K562 (cell line): ENCODE measurements at regions not wholly inside any gene's neighbourhood (a gene's known extent, or its start where the extent isn't known, plus 50 kb on each side); places are given as distances from the start of the nearest gene placed in this dataset.

Source experiments
- ATAC-seq: fragments of 200-7000 bp; cut with Tn5 transposase; 3 replicates; pipeline ENCODE4 v1.9.1; 2020; ENCODE audit warnings: moderate library complexity
- BruUV-seq: library from RNA; stranded (reverse); fragments of 400-500 nt; replicated peaks from 2 replicates; lab custom pipeline; 2021; lab: Mats Ljungman, UMichigan
- CTCF ChIA-PET: fragments of 300-600 bp; formaldehyde crosslinking; extraction: SDS; loops from one replicate; lab custom pipeline; 2021; ENCODE audit warnings: low intra/inter-chr PET ratio; lab: Yijun Ruan, JAX
- POLR2A ChIA-PET: fragments of 300-600, 350-650 bp; sonication (Branson Sonifier 250); formaldehyde crosslinking; extraction: SDS; loops from one replicate; lab custom pipeline; 2021; ENCODE audit warnings: antibody characterized with exemption, inconsistent platforms; lab: Yijun Ruan, JAX
- DNase-seq, 4 experiments: peaks; one replicate each; pipeline versions ENCODE4 v3.0.0 to v3.0.0-alpha.2; 2011 to 2018; ENCODE audit warnings: low spot score in 3 of 4, mixed read lengths in 3 of 4; ENCODE audit errors: extremely low read depth in 1 of 4
- FAIRE-seq: peaks from 2 replicates; lab custom pipeline; 2011; peaks lifted over from hg19 to GRCh38; lab: Jason Lieb, UNC
- H2AFZ ChIP-seq: 2 replicates; pipeline ENCODE4 v1.6.0; 2011; ENCODE audit warnings: low read depth, low read length, control low read depth, inconsistent platforms
- H3K27ac ChIP-seq: fragments of 200-600 bp; 3 replicates; pipeline ENCODE4 v1.8.0; 2011; ENCODE audit warnings: low read depth, mild to moderate bottlenecking, control low read depth, inconsistent platforms, low read length, moderate library complexity, mixed read lengths; ENCODE audit errors: extremely low read depth
- H3K27me3 ChIP-seq, 2 experiments: fragments of 300-600 bp in 1 of 2; 2 replicates in 1 of 2; 3 replicates in 1 of 2; pipeline versions ENCODE4 v1.6.0 to v1.8.0; 2011; ENCODE audit warnings: inconsistent platforms in 2 of 2, low read length in 2 of 2, mild to moderate bottlenecking in 1 of 2, mixed read lengths in 1 of 2, moderate library complexity in 1 of 2; ENCODE audit not compliant: control insufficient read depth in 2 of 2, insufficient read depth in 2 of 2
- H3K36me3 ChIP-seq: fragments of 300-600 bp; 3 replicates; pipeline ENCODE4 v1.8.0; 2011; ENCODE audit warnings: mild to moderate bottlenecking, low read length, inconsistent platforms; ENCODE audit not compliant: control insufficient read depth, insufficient read depth
- H3K4me1 ChIP-seq, 2 experiments: fragments of 200-600 bp in 1 of 2; replicated peaks in 1 of 2; 2 replicates in 1 of 2; 3 replicates in 1 of 2; pipeline versions ENCODE4 v1.5.1 to v1.8.0; 2011; ENCODE audit warnings: inconsistent platforms in 2 of 2, low read length in 2 of 2, mild to moderate bottlenecking in 1 of 2, mixed read lengths in 1 of 2, moderate library complexity in 1 of 2; ENCODE audit not compliant: control insufficient read depth in 2 of 2, insufficient read depth in 2 of 2
- H3K4me2 ChIP-seq: 2 replicates; pipeline ENCODE4 v1.6.1; 2011; ENCODE audit warnings: low read length, control low read depth, inconsistent platforms, mixed read lengths; ENCODE audit not compliant: insufficient read depth
- H3K4me3 ChIP-seq: fragments of 200-600 bp; sonication (generic), shearing (Covaris generic); 2 replicates; pipeline ENCODE4 v1.5.1; 2016; ENCODE audit warnings: control low read depth, inconsistent platforms
- H3K79me2 ChIP-seq: fragments of 200-600 bp; 3 replicates; pipeline ENCODE4 v1.8.0; 2011; ENCODE audit warnings: low read length, inconsistent platforms; ENCODE audit not compliant: control insufficient read depth, insufficient read depth
- H3K9ac ChIP-seq, 2 experiments: 2 replicates each; pipeline versions ENCODE4 v1.6.0 to v1.6.1; 2011; ENCODE audit warnings: low read depth in 2 of 2, low read length in 2 of 2, control low read depth in 1 of 2, inconsistent platforms in 1 of 2, mild to moderate bottlenecking in 1 of 2, mixed read lengths in 1 of 2; ENCODE audit not compliant: insufficient read depth in 1 of 2
- H3K9me1 ChIP-seq: one replicate; pipeline ENCODE4 v1.6.0; 2011; ENCODE audit warnings: inconsistent platforms, mild to moderate bottlenecking, low read length, moderate library complexity; ENCODE audit not compliant: control insufficient read depth, insufficient read depth
- H3K9me3 ChIP-seq: replicated peaks from 2 replicates; pipeline ENCODE4 v1.5.1; 2011; ENCODE audit warnings: low read depth, low read length, inconsistent platforms; ENCODE audit not compliant: control insufficient read depth, insufficient read depth
- H4K20me1 ChIP-seq: replicated peaks from 2 replicates; pipeline ENCODE4 v1.6.1; 2011; ENCODE audit warnings: low read length, inconsistent platforms, mixed read lengths; ENCODE audit not compliant: control insufficient read depth, insufficient read depth
- ARID4B ChIP-seq: sonication (generic); formaldehyde crosslinking; IDR thresholded peaks from 2 replicates; pipeline ENCODE4 v1.8.0; 2022; ENCODE audit warnings: mild to moderate bottlenecking, missing genetic modification reagents
- ATF3 ChIP-seq, 2 experiments: fragments of 450-650 bp in 1 of 2; sonication (generic) in 1 of 2; formaldehyde crosslinking in 1 of 2; IDR thresholded peaks in 1 of 2; conservative IDR thresholded peaks in 1 of 2; 2 replicates each; pipeline versions ENCODE4 v1.6.1 to v1.8.1; 2016 to 2023; ENCODE audit warnings: mild to moderate bottlenecking in 2 of 2, moderate library complexity in 2 of 2, inconsistent platforms in 1 of 2, missing genetic modification reagents in 1 of 2
- CUX1 ChIP-seq: fragments of 200-800 bp; sonication (Bioruptor generic); IDR thresholded peaks from 2 replicates; pipeline ENCODE4 v1.6.1; 2016; ENCODE audit warnings: missing genetic modification characterization, missing compliant biosample characterization
- GMEB1 ChIP-seq: fragments of 250-450 bp; sonication (Bioruptor Pico); IDR thresholded peaks from 2 replicates; pipeline ENCODE4 v1.4.0; 2020; ENCODE audit warnings: mild to moderate bottlenecking
- SMC3 ChIP-seq: conservative IDR thresholded peaks from 2 replicates; pipeline ENCODE4 v1.6.1; 2011; ENCODE audit warnings: low read depth, low read length, improper control_type of control experiment; ENCODE audit not compliant: insufficient read depth
- WGBS: fragments of 100-300 bp; shearing (Covaris generic); methylation state at CpG from one replicate; pipeline ENCODE4 v1.1.6; 2016; ENCODE audit warnings: low coverage, mixed read lengths; ENCODE audit not compliant: insufficient coverage; ENCODE audit errors: missing lambda C conversion rate; 5-methylcytosine and 5-hydroxymethylcytosine counted together
- in situ Hi-C: fragments of 300-500 bp; cut with MboI; formaldehyde crosslinking; loops from 4 replicates; pipeline ENCODE4 v1.15.0; 2018; ENCODE audit warnings: inconsistent platforms, mixed read lengths
- intact Hi-C: fragments of 100-400 bp; cut with micrococcal nuclease; formaldehyde crosslinking; loops from 2 replicates; pipeline ENCODE4 v1.14.2; 2022

GRCh38 chr18:7415081-7415894, 151.8 kb upstream of the PTPRM start:
- WGBS, result 1% methylated on average over 8 of the region's 8 CpGs
- no peak for ATAC-seq
- no peak overlapping the region for H3K9ac ChIP-seq
- H2AFZ ChIP-seq, result no peak overlapping the region
- H3K4me1 ChIP-seq, result no peaks in the 10 kb centered on the region; a peak in 1 of 5 replicates
- BruUV-seq, result no TSS peak
- DNase-seq, result no peak
- no peaks in the 10 kb centered on the region for H4K20me1 ChIP-seq
- H3K36me3 ChIP-seq, result no peaks in the 10 kb centered on the region
- no peak overlapping the region for H3K4me2 ChIP-seq
- H3K9me3 ChIP-seq, result no peaks in the 10 kb centered on the region
- no peak for FAIRE-seq
- ChIA-PET CTCF (no interaction called here), POLR2A (no interaction called here)
- H3K27me3 ChIP-seq, result no peaks in the 10 kb centered on the region; a peak in 1 of 5 replicates
- no peaks in the 10 kb centered on the region for H3K9me1 ChIP-seq
- intact Hi-C loops, result no loop called here
- no peak overlapping the region for H3K27ac ChIP-seq
- no peak overlapping the region for H3K4me3 ChIP-seq
- no peaks in the 10 kb centered on the region for H3K79me2 ChIP-seq
- in situ Hi-C loops, result no loop called here
- TF ChIP-seq ATF3 (IDR thresholded peaks at IDR 0.05) (no peak), ATF3 (CRISPR knock-in tag; conservative IDR thresholded peaks at IDR 0.05) (no peak), GMEB1 (CRISPR knock-in tag) (no peak), ARID4B (CRISPR knock-in tag) (no peak), CUX1 (CRISPR knock-in tag) (no peak), SMC3 (no peak)
